C4-2B (cell line): ENCODE measurements at regions not wholly inside any gene's neighbourhood (a gene's known extent, or its start where the extent isn't known, plus 50 kb on each side); places are given as distances from the start of the nearest gene placed in this dataset.

Experiments
- CTCF ChIP-seq: fragments of 450-650 bp; conservative IDR thresholded peaks from 2 replicates; pipeline ENCODE4 v1.5.1; 2017; ENCODE audit warnings: mild to moderate bottlenecking
- ZFX ChIP-seq: fragments of 450-650 bp; IDR thresholded peaks from 2 replicates; pipeline ENCODE4 v1.6.1; 2017

- TF ChIP-seq CTCF (no peak), ZFX (no peak)
Measured at GRCh38 chr7:25788371-25788770, 363.6 kb upstream of the NFE2L3 start.
